ENCODE measurements at regions not wholly inside any gene's neighbourhood (a gene's known extent, or its start where the extent isn't known, plus 50 kb on each side); places are given as distances from the start of the nearest gene placed in this dataset.

DNA sequence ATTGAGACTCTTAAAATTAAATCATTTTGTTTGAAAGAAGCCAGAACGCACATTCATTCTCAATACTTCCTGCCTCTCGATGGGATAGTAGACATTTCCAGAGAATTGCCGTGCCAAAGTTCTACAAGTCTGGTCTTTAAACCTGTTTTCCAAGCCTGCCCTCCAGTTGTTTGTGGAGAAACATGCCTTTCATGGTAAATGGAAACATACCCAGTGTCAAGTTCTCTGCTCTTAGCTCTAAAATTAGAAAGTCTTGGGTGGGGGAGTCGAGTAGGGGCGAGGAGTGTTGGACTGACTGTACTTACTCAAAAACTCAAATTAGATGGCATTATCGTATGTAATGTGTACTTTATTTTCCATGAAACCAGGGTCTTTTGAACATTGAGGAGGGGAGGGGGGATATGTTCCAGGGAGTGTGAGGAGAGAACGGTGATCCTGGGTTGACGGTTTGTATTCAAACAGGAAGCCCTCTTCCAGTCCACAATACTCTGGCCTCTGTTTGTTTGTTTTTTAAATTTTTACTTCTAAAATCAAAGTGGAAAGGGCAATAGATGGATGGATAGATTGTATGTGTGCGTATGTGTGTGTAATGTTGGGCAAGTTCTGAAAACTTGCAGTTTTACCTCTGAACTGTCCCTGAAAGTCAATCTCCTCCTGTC is 106.8 kb upstream of the ARMC2 start:
- no peaks in the 10 kb centered on the region for H4K20me1 ChIP-seq
- H3K9ac ChIP-seq, result no peak overlapping the region; a peak in 1 of 22 replicates
- H3K4me2 ChIP-seq, result peak overlapping the region in 5 of 11 experiments; percentile 31 to 74 (median 51); a peak in 10 of 22 replicates
- no peaks in the 10 kb centered on the region for H3K27me3 ChIP-seq
- H3K9me3 ChIP-seq (replicated peaks in 1 of 11), result no peaks in the 10 kb centered on the region
- no peaks in the 10 kb centered on the region for H3K36me3 ChIP-seq
- no peak for TF ChIP-seq Cebpa-rat (IDR thresholded peaks at IDR 0.05)
- H3K4me1 ChIP-seq, result peaks cover 0 to 47% (median 15%) of the 10 kb centered on the region in 10 experiments; a peak in 14 of 20 replicates
- H3K4me3 ChIP-seq, result no peak overlapping the region
- H3K27ac ChIP-seq, result peak overlapping the region in 1 of 11 experiments; percentile 33; a peak in 2 of 22 replicates

DNA sequence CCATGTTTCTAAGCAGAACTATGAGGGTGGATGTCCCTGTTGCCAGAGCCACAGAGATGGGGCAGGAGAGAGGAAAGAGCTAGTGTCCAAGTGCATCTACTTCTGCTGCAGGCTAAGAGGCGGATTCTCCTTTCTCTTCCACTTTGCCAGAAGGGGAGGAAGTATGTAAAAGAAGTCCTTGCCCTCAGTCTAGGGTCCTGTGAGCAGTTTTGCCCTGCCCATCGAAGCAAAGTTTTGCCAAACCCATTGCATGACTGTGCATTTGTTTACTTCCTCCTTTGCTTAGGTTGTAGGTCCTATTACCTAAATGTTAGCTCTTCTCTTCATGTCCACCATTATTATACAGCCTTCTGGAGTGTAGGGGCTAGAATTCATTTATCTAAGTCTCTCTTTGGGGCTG is 106.2 kb upstream of the ARMC2 start:
- H3K4me3 ChIP-seq, result no peak overlapping the region
- no peaks in the 10 kb centered on the region for H3K27me3 ChIP-seq
- no peaks in the 10 kb centered on the region for H3K36me3 ChIP-seq
- H3K4me2 ChIP-seq, result peak overlapping the region in 5 of 11 experiments; percentile 31 to 74 (median 51); a peak in 10 of 22 replicates
- H3K4me1 ChIP-seq, result peaks cover 0 to 42% (median 14%) of the 10 kb centered on the region in 10 experiments; a peak in 14 of 20 replicates
- H3K9ac ChIP-seq, result no peak overlapping the region
- no peaks in the 10 kb centered on the region for H3K9me3 ChIP-seq (replicated peaks in 1 of 11)
- H3K27ac ChIP-seq, result peak overlapping the region in 1 of 11 experiments; percentile 33; a peak in 2 of 22 replicates
- no peaks in the 10 kb centered on the region for H4K20me1 ChIP-seq
- TF ChIP-seq Cebpa-rat (IDR thresholded peaks at IDR 0.05), result no peak

DNA sequence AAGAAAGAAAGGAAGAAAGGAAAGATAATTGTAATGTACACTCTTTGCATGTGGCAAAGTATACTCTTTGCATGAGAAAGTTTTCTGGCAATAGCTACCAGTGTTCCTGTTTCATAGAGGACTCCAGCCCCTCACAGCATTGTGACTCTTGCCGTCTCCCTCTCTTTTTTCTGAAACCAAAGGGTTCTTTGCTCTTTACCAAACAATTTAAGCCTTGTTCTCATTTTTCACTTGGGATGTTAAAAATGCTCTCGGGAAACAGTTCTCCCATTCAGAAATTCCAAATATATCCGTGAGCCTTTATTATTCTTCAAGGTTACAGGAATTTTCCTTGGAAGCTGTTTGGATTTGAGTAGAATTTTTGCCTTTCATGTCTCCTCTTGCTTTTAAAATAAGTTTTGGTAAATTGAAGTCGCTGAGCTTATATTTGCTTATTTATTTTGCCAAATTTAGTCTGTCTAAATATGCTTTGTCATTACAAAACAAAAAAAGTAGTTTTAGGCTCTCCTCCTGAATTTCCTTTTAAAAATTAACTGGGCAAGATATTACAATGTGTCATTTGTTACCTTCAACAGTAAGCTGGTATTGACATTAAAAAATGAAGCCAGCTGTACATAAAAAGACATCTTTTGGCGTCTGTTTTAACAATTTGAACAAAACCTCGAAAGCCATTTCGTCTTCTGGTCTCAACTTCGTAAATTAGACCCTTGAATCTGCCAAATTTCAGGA is 103.8 kb upstream of the ARMC2 start:
- Histone ChIP-seq H3K4me2 (no peak overlapping the region), H3K27me3 (no peaks in the 10 kb centered on the region), H3K4me1 (peaks cover 0 to 18% (median 3%) of the 10 kb centered on the region in 10 experiments; a peak in 10 of 20 replicates), H4K20me1 (no peaks in the 10 kb centered on the region), H3K27ac (no peak overlapping the region), H3K9me3 (replicated peaks in 1 of 11) (no peaks in the 10 kb centered on the region), H3K9ac (no peak overlapping the region), H3K4me3 (no peak overlapping the region), H3K36me3 (no peaks in the 10 kb centered on the region)
- TF ChIP-seq Cebpa-rat (IDR thresholded peaks at IDR 0.05), result no peak

DNA sequence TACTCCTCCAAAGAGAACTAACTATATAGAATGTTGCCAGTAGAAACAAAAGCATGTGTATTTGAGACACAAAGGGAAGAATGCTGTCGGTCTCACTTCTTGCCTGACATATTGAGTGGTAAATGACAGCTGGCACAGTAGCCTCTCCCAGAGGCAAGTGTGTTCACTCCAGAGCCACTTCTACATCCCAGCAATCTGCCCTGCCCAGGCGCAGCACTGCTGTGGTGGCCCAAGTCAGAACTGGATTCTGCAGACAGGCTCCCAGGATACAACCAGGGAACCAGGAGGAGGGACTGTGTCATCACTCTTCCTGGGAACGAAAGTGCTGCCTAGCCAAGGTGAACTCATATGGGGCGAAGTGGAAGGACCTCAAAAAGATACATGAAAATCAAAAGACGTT is 103.2 kb upstream of the ARMC2 start:
- no peaks in the 10 kb centered on the region for H3K27me3 ChIP-seq
- peaks cover 0 to 15% (median 3%) of the 10 kb centered on the region in 10 experiments; a peak in 10 of 20 replicates for H3K4me1 ChIP-seq
- H3K36me3 ChIP-seq, result no peaks in the 10 kb centered on the region
- no peaks in the 10 kb centered on the region for H4K20me1 ChIP-seq
- H3K27ac ChIP-seq, result no peak overlapping the region
- no peak for TF ChIP-seq Cebpa-rat (IDR thresholded peaks at IDR 0.05)
- no peak overlapping the region for H3K4me2 ChIP-seq
- H3K9ac ChIP-seq, result no peak overlapping the region
- H3K4me3 ChIP-seq, result no peak overlapping the region
- H3K9me3 ChIP-seq (replicated peaks in 1 of 11), result no peaks in the 10 kb centered on the region

DNA sequence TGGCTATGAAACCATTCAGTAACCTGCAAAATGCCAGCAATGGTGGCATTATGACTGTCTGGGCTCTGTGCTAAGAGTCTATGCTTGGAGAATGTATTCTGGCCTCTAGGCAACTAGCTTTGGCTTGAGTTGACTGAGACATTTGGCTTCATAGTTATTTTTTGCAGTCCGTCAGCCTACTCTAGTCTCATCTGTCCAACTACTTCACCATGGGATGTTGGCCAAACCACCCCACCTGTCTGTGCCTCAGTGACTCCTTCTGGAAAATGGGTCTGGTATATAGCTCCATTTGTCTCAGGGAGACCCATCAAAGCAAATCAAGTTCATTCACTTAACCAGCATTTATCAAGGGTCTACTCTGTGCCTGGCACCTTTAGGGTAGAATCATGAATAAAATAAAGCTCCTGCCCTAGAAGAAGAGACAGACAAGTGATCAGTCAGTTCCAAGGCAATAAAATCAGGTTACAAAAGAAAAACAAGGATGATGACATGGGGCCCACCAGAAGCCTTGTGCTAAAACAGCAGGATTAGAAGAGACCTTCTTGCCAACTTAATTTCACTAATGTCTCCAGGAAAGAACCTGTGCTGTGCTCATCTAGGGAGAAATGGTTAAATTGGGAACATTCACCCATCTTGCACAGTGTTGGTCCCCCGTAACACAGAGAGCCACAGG is 102.4 kb upstream of the ARMC2 start:
- H3K4me2 ChIP-seq, result no peak overlapping the region

DNA sequence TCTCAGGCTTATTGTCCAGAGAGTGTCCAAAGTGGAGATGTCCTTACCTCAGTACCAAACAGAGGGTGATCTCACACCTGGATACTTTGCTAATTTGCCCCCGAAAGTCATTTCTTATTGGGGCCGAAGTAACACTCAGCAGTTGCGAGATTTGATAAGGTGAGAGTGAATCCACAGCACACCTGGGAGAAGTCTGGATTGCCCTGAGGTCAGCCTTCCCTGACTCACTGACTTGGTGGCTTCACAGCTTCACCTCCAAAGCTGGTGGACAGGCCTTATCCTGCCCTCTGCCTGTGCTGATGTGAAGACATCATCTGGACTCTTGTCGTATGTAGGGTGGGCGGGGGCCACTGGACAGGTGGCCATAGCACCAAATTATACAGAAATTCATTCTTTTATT is 101.9 kb upstream of the ARMC2 start:
- no peak overlapping the region for H3K4me2 ChIP-seq
- no peaks in the 10 kb centered on the region for H3K27me3 ChIP-seq

More for the DNA sequence above, 102.4 kb upstream of the ARMC2 start:
- no peaks in the 10 kb centered on the region for H3K9me3 ChIP-seq (replicated peaks in 1 of 11)
- no peak overlapping the region for H3K27ac ChIP-seq
- H3K9ac ChIP-seq, result no peak overlapping the region
- H3K4me1 ChIP-seq, result peaks cover 0 to 15% (median 3%) of the 10 kb centered on the region in 10 experiments; a peak in 10 of 20 replicates
- H3K4me3 ChIP-seq, result no peak overlapping the region
- no peak for TF ChIP-seq Cebpa-rat (IDR thresholded peaks at IDR 0.05)
- no peaks in the 10 kb centered on the region for H4K20me1 ChIP-seq
- no peaks in the 10 kb centered on the region for H3K27me3 ChIP-seq
- no peaks in the 10 kb centered on the region for H3K36me3 ChIP-seq

DNA sequence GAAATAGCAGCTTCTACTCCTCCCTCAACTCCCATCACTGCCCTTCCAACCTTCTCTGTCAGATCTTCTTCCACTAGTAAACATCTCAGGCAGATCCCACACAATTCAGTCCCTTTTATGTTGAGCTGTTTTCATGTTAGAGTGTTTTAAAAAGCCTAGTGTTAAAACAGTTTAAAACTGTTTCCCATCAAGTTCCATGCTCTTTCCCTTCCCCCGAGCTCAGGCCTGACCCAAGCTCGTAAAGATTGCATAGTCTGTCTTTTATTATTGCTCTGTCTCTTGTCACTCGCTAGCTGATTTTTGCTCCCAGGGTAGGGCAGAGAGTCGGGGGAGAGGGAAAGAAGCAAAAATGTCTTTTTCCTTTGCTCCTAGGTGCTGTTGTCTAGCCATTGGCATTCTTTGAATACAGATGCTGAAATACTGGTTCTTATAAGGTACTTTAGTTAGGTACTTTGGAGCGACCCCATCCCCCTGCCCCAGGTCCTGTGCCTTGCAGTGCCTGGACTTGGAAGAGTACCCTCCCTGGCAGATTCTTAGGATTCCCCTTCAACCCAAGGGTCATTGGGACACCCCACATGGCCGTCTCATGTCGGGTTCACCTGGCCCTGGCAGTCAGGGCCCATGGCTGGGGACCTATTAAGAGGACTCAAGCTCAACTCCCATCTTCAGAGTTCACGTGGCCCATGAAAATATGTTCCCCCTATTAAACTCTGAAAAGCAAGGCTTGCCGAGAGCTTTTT is 101.2 kb upstream of the ARMC2 start:
- Histone ChIP-seq H3K4me2 (no peak overlapping the region), H3K4me3 (no peak overlapping the region), H3K27me3 (no peaks in the 10 kb centered on the region), H3K27ac (no peak overlapping the region), H4K20me1 (no peaks in the 10 kb centered on the region), H3K4me1 (peaks cover 0 to 5% (median under 1%) of the 10 kb centered on the region in 10 experiments; a peak in 9 of 20 replicates), H3K9me3 (replicated peaks in 1 of 11) (no peaks in the 10 kb centered on the region), H3K9ac (no peak overlapping the region), H3K36me3 (no peaks in the 10 kb centered on the region)
- TF ChIP-seq Cebpa-rat (IDR thresholded peaks at IDR 0.05), result no peak

More for the DNA sequence above, 101.9 kb upstream of the ARMC2 start:
- no peaks in the 10 kb centered on the region for H4K20me1 ChIP-seq
- no peak for TF ChIP-seq Cebpa-rat (IDR thresholded peaks at IDR 0.05)
- H3K4me1 ChIP-seq, result peaks cover 0 to 12% (median 3%) of the 10 kb centered on the region in 10 experiments; a peak in 10 of 20 replicates
- no peaks in the 10 kb centered on the region for H3K9me3 ChIP-seq (replicated peaks in 1 of 11)
- no peak overlapping the region for H3K27ac ChIP-seq
- no peaks in the 10 kb centered on the region for H3K36me3 ChIP-seq
- H3K9ac ChIP-seq, result no peak overlapping the region
- no peak overlapping the region for H3K4me3 ChIP-seq

DNA sequence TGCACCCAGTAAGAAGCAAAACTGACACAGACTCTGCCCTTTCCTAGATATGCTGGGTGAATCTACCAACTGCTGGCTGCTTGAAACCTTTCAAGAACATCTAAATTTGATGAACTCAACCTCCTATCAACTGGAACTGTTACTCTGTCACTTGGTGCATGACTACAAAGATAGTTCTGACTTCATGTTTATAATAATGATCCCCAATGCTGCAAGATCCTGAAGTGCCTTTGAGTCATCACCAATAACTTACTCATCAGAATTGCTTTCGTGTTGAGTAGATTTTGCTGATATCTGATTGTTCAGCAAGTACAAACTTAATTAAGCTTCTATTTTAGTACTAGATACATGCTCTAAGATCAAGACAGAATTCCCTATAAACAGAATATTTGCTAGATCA is 100.2 kb upstream of the ARMC2 start:
- no peak for TF ChIP-seq Cebpa-rat (IDR thresholded peaks at IDR 0.05)

More for the DNA sequence above, 100.2 kb upstream of the ARMC2 start:
- Histone ChIP-seq H4K20me1 (no peaks in the 10 kb centered on the region), H3K27me3 (no peaks in the 10 kb centered on the region), H3K9ac (no peak overlapping the region), H3K4me1 (no peaks in the 10 kb centered on the region), H3K9me3 (replicated peaks in 1 of 11) (no peaks in the 10 kb centered on the region), H3K27ac (no peak overlapping the region), H3K36me3 (no peaks in the 10 kb centered on the region), H3K4me2 (0 out of 22 replicates have a peak overlapping the region, but pooled peaks of 1 of the 11 experiments have one; percentile 3), H3K4me3 (no peak overlapping the region)

Measured in BLaER1 treated with 17β-estradiol and CSF1 and Interleukin-3, amounts not matched to agents 10 nM and 100 nM (cell line).